AG08395 (cell line): ENCODE measurements at regions not wholly inside any gene's neighbourhood (a gene's known extent, or its start where the extent isn't known, plus 50 kb on each side); places are given as distances from the start of the nearest gene placed in this dataset.

Source experiments
- DNase-seq: peaks from one replicate; pipeline ENCODE4 v3.0.0; 2012; ENCODE audit warnings: mixed read lengths, low spot score

DNA sequence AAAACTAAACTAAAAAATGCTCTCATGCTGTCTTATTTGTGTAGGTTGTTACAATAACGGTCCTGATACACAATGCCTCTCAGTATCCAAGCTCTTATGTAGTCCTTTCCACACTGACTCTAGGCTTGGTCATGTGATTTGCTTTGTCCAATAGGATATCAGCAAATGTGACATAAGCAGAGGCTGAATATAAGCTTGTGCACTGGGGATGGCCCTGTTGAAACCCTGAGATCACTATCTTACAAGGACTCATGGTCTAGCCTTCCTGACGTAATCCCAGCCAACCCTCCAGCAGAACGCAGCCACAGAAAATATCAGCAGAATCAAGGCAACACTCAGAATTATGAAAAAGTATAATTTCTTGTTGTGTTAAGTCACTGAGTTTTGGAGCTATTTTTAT, 145.1 kb upstream of the CCN2 start:
- no peak for DNase-seq

DNA sequence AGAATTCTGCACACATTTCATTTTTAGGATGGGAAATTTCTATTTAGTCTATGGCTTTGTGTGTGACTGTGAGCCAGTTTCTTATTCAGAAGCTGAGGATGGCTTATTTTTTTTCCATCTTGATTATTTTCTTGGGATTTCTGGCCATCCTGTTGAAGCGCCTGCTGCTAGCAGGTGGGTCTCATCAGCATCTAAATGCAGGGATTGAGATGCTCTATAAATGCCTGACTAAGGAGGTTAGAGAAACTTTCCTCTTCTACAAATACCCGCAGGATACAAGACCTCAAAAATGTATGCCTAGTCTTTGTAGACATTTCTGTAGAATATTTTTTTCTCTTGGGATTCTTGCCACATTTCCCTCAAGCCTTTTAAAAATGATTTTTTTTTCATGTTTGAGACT, 138.0 kb upstream of the CCN2 start:
- DNase-seq = no peak

DNA sequence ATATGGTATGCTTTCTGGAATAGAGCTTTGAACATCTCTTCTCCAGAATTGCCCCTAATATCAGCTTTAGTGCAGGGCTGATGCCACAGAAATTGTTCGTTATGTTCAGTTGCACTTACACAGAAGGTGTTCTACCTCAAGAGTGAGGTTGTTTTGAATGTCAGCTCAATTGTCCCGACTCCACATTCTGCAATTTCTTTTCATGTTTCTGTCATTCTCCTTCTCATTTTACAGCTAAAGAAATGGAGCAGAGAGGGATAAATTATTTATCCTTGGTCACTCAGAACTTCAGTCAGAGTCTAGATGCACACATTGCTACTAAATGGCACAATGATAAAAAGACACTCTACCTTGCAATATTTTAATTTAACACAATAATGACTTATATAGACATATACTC, 137.0 kb upstream of the CCN2 start:
- DNase-seq = no peak

DNA sequence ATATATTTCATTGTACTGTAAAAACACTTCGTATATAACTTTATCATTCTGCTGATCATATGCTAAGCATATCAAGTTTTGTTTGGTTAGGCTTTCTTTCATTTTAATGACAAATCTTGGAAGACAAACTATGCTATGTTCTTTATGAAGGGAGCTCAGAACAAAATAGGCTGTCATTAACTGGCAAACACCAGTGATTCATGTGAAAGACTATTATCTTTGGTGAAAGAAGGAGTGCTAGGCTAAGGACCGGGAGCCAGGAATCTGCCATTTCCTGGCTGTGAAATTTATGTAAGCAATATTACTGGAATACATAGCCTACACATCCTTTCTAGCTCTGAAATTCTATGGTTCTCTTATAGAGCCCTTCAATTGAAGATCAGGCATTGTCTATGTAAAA, 136.2 kb upstream of the CCN2 start:
- no peak for DNase-seq

DNA sequence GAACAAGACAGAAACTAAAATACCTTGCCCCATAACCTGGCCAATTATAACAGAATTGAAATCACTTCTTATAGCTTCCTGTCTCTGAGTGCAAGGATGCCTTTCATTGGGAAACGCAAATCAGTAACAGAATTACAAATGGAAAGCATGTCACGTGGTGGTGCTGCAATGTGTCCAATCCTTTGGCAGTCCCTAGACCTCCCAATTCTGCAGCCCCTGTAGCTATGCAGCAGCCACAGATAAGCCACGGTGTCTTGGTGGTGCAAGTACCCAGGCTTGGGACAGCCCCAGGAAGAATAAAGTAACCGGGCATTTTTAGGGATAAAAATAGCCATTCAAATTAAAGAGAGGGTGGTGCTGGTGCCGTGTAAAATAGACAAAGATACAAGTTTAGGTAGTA, 134.6 kb upstream of the CCN2 start:
- no peak for DNase-seq

DNA sequence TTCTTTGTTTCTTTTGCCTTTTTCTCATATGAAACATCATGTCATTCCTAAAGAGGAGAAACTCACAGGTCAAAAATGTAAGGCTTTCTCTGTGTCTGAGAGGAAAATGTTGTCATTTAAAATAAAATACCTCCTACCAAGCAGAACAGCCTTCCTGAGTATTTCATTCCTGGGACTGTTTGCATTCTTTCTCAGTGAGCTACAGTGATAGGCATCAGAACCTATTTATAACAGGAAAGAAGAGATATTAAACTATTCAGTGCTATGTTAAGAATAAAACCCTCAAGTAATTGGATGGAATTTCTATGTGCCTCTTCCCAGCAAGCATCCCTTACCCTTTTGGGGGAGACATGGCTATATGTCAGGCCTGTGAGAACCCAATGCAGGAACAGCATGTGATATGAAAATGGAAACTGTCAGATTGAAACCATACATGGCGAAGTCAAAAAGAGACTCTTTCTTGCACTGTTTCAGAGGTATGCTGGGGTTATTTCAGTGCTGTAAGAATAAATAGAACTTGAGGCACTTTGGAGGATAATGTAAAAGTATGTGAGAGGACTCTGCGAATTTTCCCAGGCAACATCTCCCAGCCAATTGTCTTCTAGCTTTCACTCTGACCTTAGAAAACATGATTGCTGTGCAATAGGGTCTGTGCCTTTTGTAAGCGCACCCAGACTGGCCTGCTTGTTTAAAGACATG, 133.8 kb upstream of the CCN2 start:
- DNase-seq = peak; percentile 81

DNA sequence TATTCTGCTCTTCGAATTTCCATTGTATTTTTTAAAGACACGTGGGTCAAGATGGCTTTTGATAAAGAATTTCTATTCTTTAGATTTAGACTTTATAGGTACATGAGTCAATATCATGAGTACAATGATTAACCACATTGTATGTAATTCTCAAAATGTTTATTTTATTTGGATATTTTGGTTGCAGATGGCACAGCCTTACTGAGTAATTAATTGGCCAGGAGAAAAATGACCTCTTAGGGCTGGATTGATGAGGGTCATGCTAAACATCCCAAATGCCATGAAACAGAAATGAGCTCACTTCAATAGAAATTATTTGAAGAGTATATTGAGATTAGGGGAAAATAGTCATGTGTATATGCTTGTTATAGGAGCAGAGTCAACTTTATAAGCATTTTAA, 131.2 kb upstream of the CCN2 start:
- no peak for DNase-seq

DNA sequence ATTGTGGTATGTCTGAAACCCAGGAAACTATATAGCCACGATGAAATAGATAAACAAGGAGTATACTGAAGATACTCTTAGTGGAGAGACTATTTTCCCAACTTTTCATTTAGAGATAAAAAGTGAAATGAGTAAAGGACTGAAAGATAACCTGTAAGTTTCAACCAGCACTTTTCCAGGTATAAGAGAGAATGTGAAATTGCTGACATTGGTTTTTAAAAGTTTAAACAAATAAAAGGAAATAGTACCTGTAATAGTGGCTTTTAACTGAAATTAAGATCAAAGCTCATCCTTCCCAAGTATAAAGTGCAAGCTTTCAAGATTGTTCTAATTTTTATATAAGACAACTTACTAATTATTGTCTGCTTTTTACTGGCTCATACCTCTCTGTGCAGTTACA, 130.2 kb upstream of the CCN2 start:
- no peak for DNase-seq

DNA sequence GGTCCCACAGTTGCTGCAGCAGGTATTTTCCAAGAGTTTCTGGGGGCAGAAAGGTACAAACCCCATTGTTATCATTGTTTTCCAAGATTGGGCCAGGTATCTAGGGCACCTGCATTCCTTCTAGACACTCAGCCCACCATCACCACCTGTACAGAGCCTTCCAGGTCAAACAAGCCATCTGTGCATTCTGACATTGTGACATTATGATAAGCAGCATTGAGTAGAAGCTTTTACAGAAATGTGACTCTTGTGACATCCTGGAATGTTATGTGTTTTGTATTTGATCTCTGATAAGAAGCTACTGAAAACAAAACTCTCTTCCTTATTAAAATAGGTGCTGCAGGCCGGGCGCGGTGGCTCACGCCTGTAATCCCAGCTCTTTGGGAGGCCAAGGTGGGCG, 128.1 kb upstream of the CCN2 start:
- DNase-seq = no peak

DNA sequence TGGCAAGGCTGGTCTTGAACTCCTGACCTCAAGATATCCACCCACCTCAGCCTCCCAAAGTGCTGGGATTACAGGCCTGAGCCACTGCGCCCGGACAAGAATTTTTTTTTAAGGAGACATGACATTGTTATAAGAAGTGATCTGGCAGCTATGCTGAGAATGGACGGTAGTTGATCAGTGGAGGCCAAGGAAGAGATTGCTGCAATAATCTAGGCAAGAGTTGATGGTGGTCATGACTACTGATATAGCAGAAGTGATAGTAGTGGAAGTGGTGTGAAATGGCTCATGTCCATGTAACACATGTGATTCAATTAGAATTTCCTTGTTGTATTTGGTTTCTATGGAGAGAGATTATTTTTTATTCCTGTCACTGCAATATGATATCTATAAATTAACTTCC, 125.3 kb upstream of the CCN2 start:
- no peak for DNase-seq

DNA sequence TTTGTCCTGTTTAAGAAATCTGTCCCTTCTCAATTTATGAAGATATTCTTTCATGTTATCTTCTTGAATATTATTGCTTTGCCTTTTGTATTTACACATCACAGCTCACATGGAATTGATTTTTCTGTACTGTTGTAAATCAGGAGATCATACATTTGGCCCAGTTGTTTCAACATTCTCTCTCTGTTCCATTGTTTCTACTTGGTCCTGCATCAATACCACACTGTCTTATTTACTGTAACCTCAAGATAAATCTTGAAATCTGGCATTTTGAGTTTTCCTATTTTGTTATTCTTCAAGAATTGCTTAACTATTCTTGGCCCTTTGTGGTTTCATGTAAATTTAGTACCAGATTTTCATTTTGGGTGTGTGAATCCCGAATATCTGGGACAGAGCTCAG, 121.7 kb upstream of the CCN2 start:
- peak; percentile 19 for DNase-seq

DNA sequence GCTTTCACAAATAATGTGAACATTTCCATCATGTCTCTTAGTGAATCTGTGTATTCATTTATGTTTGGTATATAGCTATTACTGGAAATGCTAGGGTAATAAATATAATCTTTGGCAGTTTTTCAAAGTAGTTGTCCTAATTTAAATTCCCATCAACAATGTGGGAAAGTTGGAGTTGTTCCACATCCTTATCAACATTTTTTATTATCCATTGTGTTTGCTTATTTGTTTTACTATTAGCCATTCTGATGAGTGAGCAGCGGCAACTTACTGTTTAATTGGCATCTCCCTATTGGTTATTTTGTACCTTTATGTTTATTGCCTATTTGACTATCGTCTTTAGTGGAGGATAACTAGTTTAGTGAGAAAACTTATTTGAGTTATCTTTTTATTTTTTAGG, 121.1 kb upstream of the CCN2 start:
- no peak for DNase-seq

DNA sequence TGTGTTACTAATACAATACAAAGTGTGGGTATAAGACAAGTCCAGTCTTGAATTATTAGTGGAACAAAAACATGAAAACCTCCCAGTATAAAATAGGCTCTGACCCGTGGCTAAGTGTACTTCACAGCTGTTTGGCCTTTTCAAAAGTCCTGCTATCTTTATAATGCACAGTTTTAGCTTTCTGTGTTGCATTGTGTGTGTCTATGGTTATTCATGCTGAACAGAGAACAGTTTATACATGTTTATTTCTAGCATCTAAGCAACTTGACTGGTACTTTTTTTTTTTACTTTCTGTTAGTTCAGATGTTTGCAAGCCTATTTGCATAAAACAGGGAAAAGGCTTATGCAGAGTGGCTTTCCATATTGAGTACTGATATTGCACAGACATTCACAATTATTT, 119.2 kb upstream of the CCN2 start:
- no peak for DNase-seq

DNA sequence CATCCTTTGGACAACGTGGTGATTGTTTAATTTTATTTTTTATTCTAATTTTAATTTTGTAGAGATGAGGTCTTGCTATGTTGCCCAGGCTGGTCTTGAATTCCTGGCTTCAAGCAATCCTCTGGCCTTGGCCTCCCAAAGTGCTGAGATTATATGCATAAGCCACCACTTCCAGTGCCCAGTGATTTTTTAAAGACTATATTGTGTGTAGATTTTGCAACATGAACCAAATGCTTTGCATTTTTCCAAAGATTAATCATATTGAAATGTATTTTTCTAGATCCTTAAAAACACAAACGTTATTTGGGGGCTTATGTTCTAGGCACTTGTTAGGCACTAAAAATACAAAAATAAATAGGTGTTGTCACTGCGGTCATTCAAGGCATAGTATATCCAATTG, 117.6 kb upstream of the CCN2 start:
- no peak for DNase-seq

DNA sequence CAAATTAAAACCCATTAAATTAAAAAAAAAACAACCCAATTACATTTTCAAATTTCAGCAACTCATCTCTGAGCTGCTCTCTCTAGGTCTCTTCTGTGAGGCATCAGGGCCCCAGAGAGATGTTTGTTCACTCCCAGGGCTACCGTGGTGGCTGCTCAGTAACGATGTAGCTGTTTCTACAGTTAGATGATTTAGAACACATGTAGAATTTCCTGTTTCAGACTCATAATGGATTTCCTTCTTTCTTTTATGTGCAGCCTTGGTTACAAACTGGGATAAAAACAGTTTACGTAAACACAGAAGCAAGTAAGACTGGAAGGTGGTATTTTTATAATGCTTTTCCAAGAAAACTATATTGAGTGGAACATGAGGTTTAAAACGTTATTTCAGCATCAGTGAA, 116.1 kb upstream of the CCN2 start:
- peak; percentile 53 for DNase-seq

DNA sequence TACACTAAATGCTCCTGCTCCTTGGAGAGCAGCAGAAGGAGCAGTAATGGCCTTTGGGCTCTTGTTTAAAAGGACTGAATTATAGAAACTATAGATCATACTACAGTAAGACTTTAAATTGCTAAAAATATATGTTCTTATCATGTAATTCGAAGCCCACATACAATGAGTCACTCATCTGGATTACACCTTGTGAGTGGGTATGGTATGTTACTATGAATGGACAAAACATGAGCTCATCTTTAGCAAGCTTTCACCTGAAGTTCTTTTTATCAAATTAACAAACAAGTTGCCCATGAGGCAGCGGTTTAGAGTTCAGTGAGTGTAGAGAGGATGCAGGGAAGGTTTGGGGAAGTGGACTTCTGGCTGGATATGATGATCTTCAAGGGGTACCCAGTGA, 114.4 kb upstream of the CCN2 start:
- DNase-seq = no peak

DNA sequence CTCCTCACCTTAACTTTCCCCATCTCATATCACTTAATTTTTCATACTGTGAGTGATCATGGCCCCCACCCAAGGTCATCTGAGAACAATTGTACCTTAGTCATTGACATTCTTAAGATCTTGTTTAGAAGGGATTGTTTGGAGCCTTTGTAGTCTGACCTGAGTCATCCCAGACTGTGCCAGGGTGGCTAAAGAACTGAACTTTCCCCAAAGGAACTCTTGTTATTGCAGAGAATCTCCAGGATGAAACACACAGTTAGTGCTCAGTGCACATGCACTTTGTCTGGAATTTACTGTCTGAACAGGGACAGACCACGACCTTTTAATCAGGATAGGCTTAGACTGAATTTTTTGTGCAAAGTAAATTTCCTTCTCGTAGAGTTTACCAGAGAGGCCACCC, 112.6 kb upstream of the CCN2 start:
- DNase-seq = peak; percentile 85

DNA sequence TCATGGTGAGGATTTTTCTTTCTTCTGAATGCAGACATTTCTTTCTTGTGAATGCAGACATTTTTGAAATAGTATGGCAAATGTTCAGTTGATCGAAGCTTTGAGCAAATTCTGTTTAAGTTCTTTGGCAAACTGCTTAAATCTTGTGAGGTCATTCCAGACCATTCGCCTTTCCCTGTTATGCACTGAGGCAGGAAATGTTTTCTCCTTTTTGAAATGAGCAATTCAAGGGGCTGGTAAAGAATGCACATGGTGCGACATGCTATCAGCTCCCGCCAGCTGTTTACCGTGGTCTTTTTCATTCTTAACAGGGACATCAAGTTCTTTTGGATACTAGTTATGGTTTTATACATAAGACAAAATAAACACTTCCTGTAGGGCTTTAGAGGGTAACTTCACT, 112.0 kb upstream of the CCN2 start:
- DNase-seq = no peak

DNA sequence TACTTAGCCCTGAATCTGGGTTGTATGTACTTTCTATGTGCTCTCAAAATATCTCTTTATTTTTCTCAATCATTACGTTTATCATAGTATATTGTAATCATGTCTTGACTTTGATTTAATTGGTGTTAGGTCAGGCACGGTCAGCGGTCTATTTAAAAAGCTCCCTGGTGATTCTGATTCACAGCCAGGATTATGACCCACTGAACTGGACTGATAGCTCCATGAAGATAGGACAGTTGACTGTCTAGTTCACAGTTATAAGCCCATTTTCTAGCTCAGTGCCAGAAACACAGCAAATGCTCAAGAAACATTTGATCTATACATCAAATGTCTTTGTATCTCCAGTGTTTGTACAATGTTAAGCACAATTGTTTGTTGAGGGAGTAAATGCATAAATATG, 111.5 kb upstream of the CCN2 start:
- DNase-seq = no peak

DNA sequence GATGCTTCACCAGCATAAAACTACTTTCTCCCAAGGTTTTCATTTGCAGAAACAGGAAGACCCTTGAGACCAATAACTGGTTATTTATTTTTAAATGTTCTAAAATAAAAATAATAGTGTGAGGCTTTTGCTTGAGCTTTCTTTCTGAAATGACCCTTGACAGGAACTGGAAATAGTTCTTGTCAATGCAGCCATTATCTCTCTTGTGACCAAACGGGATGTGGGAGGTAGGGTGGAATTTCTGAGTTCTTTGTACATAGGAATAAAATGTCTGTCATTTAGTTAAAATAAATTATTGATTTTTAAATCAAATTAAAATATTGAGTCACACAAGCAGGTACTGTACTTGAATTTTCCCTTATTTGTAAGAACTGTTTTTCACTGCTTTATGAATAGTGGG, 110.2 kb upstream of the CCN2 start:
- DNase-seq = no peak

DNA sequence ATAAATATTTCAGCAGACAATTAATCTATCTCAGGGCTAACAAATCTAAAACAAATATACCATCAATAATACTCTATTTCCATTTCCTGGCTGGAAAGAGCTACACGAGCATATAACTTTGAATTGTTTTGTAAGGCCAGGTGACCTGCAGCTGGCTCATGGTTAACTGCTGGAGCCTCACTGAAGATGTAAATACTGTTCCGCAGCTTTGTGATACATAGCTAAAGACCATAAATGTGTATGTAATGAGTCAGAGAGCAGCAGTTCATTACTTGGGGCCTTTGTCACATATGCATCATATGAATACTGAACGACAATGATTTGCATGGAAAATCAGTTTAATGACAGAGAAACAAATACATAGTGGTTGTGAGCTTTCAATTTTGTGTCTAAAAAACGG, 109.4 kb upstream of the CCN2 start:
- DNase-seq = peak; percentile 47

DNA sequence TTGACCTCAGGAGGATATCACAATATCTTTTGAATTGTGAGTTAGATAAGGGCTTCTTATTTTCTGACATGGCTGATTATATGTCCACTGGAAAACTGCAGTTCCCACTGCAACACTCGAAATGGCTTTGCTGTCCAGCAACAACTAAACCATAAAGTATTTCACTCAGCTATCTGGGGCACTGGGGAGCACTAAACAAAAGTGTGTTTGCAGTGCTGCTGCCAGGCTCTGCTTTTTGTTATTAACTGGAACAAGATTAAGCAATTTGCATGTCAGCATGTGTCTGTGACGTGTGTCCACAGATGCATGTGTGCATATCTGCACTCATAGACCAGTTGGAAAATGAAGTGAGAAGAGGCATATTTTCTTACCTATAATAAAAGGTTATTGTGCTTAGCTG, 107.8 kb upstream of the CCN2 start:
- no peak for DNase-seq

DNA sequence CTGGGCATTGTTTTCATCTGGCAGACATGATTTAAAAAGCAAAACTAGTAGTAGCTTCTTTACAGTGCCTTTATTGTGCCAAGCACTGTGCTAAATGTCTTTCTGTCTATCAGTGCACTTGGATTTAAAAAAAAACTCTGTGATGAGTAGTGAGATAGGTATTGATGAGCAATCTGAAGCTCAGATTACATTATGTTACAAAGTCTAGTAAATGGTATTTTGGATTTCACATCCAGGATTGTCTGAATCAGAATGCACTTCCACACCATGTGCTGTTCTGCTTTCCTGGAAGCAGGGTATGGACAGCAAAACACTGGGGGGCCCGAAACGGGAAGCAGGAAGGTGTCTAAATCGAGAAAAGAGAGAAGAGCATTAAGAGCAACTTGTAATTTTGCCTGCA, 103.4 kb upstream of the CCN2 start:
- DNase-seq = peak; percentile 43

DNA sequence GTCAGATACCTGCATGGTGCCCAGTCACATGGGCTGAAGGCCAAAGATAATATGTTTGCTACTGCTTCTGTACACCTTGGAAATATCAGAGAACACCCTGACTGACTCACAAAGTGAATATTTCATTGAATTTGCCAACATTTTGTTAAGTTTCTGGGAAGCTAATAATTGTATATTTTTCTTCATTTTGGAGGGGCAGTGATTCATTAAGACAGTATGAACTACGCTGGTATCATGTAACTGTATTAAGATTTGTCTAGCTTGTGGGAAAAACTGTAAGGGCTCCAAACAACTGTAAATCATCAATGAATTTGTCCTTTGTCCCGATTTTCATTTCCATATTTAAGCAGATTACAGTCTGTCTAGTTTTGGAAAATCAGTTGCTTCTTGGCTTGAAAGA, 102.3 kb upstream of the CCN2 start:
- DNase-seq = no peak

DNA sequence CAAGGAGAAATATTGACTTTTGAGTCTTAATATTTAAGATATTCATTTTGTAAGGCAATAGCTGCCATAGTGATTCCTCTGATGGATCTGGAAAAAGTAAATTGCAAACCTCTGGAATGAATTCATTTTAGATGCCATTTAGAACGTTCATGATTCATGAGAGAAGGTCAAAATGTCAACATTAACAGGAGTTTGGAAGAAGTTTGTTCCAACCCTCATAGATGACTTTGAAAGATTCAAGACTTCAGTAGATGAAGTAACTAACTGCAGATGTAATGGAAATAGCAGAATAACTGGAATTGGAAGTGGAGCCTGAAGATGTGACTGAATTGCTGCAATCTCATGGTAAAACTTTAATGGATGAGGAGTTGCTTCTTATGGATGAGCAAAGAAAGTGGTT, 100.9 kb upstream of the CCN2 start:
- DNase-seq = no peak
